ENCODE measurements at regions not wholly inside any gene's neighbourhood (a gene's known extent, or its start where the extent isn't known, plus 50 kb on each side); places are given as distances from the start of the nearest gene placed in this dataset.
"Not testable (repeated sequence)": the region's sequence is repeated elsewhere in the genome, so short reads cannot be mapped to it uniquely, and the experiment has no call there.

DNA sequence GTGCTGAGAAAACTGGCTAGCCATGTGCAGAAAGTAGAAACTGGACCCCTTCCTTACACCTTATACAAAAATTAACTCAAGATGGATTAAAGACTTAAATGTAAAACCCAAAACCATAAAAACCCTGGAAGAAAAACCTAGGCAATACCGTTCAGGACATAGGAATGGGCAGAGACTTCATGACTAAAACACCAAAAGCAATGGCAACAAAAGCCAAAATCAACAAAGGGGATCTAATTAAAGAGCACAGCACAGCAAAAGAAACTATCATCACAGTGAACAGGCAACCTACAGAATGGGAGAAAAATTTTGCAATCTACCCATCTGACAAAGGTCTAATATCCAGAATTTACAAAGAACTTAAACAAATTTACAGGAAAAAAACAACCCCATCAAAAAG, 575.2 kb upstream of the ADAMTS5 start:
- ATAC-seq; CTCF ChIA-PET; H3K27me3 ChIP-seq (ENCODE audit: control insufficient read depth in 2 of 2, insufficient read depth in 2 of 2, low read length in 2 of 2); H3K36me3 Mint-ChIP-seq; H3K9me3 ChIP-seq (ENCODE audit: control insufficient read depth in 2 of 3, low read length in 3 of 3); H3K4me3 ChIP-seq (ENCODE audit: low read length); H3K36me3 ChIP-seq (ENCODE audit: control insufficient read depth in 2 of 3, insufficient read depth in 3 of 3, low read length in 3 of 3); H3K4me1 ChIP-seq (ENCODE audit: control insufficient read depth in 2 of 2, insufficient read depth in 2 of 2, low read length in 2 of 2); H3K27ac Mint-ChIP-seq; H3K4me1 Mint-ChIP-seq; DNase-seq; H3K4me3 Mint-ChIP-seq; H3K27ac ChIP-seq (ENCODE audit: low read depth, low read length); POLR2A ChIA-PET; H3K27me3 Mint-ChIP-seq; intact Hi-C loops (cut with micrococcal nuclease): not testable (repeated sequence)
- peaks cover 0 to 14% (median 4%) of the 10 kb centered on the region in 11 donors for H3K9me3 Mint-ChIP-seq

DNA sequence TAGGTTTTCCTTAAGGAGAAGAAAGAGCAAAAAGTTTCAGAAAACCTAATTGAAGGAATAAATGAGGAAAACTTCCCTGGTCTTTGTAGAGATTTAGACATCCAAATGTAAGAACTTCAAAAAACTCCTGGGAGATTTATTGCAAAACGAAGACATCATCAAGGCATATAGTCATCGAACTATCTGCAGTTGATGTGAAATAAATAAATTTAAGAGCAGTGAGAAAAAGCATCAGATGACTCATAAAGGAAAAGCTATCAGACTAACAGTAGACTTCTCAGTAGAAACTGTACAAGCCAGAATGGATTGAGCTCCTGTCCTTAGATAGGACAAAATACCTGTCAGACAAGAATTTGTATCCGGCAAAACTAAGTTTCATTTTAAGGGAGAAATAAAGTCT, 569.4 kb upstream of the ADAMTS5 start:
- Mint-ChIP-seq H3K27ac (no peak overlapping the region), H3K4me3 (no peak overlapping the region), H3K36me3 (no peaks in the 10 kb centered on the region), H3K27me3 (no peaks in the 10 kb centered on the region), H3K4me1 (no peaks in the 10 kb centered on the region), H3K9me3 (peaks cover 0 to 14% (median 0%) of the 10 kb centered on the region in 11 donors)
- no peaks in the 10 kb centered on the region for H3K4me1 ChIP-seq (ENCODE audit: control insufficient read depth in 2 of 2, insufficient read depth in 2 of 2, low read length in 2 of 2)
- no peak overlapping the region for H3K4me3 ChIP-seq (ENCODE audit: low read length)
- no peaks in the 10 kb centered on the region for H3K36me3 ChIP-seq (ENCODE audit: control insufficient read depth in 2 of 3, insufficient read depth in 3 of 3, low read length in 3 of 3)
- ATAC-seq, result no peak
- POLR2A ChIA-PET, result no interaction called here
- H3K9me3 ChIP-seq (ENCODE audit: control insufficient read depth in 2 of 3, low read length in 3 of 3), result no peaks in the 10 kb centered on the region
- CTCF ChIA-PET, result no interaction called here
- DNase-seq, result no peak
- H3K27me3 ChIP-seq (ENCODE audit: control insufficient read depth in 2 of 2, insufficient read depth in 2 of 2, low read length in 2 of 2), result no peaks in the 10 kb centered on the region
- H3K27ac ChIP-seq (ENCODE audit: low read depth, low read length), result no peak overlapping the region
- intact Hi-C loops (cut with micrococcal nuclease), result no loop called here

DNA sequence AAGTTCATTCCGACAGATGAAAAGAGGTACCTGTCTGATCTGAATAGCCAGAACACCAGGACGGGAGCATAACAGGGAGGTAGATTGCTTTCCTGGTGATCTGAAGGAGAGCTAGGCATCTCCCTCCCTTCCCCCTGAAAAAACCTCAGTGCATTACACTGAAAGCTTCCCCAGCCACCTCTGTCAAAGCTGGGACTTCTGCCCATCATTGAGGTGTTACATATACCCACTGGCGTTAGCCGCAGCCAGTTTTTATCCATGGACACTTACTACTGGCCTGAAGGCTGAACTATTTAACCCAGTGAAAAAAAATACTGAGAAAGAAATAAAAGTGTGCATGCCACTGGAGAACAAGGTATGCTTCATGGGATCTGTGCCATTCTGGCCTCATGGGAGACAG, 568.3 kb upstream of the ADAMTS5 start:
- H3K9me3 Mint-ChIP-seq, result peaks cover 0 to 10% (median 0%) of the 10 kb centered on the region in 11 donors
- Histone ChIP-seq H3K27ac (ENCODE audit: low read depth, low read length) (no peak overlapping the region), H3K4me1 (ENCODE audit: control insufficient read depth in 2 of 2, insufficient read depth in 2 of 2, low read length in 2 of 2) (no peaks in the 10 kb centered on the region), H3K9me3 (ENCODE audit: control insufficient read depth in 2 of 3, low read length in 3 of 3) (no peaks in the 10 kb centered on the region), H3K27me3 (ENCODE audit: control insufficient read depth in 2 of 2, insufficient read depth in 2 of 2, low read length in 2 of 2) (no peaks in the 10 kb centered on the region), H3K36me3 (ENCODE audit: control insufficient read depth in 2 of 3, insufficient read depth in 3 of 3, low read length in 3 of 3) (no peaks in the 10 kb centered on the region), H3K4me3 (ENCODE audit: low read length) (no peak overlapping the region)
- H3K4me3 Mint-ChIP-seq, result no peak overlapping the region
- DNase-seq (no peak), ATAC-seq (no peak)
- no peaks in the 10 kb centered on the region for H3K4me1 Mint-ChIP-seq
- ChIA-PET CTCF (no interaction called here), POLR2A (no interaction called here)
- H3K27ac Mint-ChIP-seq, result no peak overlapping the region
- intact Hi-C loops (cut with micrococcal nuclease), result no loop called here
- H3K27me3 Mint-ChIP-seq, result no peaks in the 10 kb centered on the region
- no peaks in the 10 kb centered on the region for H3K36me3 Mint-ChIP-seq

DNA sequence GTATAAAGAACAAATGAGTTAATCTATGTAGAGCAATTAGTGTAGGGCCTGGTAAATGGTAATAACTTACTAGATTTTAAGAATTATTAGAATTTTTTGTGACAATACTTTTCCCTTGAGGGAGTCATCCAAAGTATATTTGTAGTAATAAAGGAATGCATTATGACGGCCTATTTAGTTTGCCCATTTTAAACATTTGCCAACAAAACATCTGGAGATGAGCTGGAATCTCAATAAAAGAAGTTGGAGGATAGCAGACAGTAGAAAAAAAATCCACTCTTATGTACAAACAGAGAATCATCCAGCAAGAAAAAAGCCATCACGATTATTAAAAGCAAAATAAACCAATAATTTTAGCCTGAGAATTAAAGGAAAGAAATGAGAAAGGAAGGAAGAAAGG, 567.3 kb upstream of the ADAMTS5 start:
- Mint-ChIP-seq H3K4me3 (no peak overlapping the region), H3K36me3 (no peaks in the 10 kb centered on the region), H3K27me3 (no peaks in the 10 kb centered on the region), H3K9me3 (peaks cover 0 to 10% (median 0%) of the 10 kb centered on the region in 11 donors), H3K27ac (no peak overlapping the region), H3K4me1 (no peaks in the 10 kb centered on the region)
- Histone ChIP-seq H3K36me3 (ENCODE audit: control insufficient read depth in 2 of 3, insufficient read depth in 3 of 3, low read length in 3 of 3) (no peaks in the 10 kb centered on the region), H3K27ac (ENCODE audit: low read depth, low read length) (no peak overlapping the region), H3K9me3 (ENCODE audit: control insufficient read depth in 2 of 3, low read length in 3 of 3) (no peaks in the 10 kb centered on the region), H3K4me3 (ENCODE audit: low read length) (no peak overlapping the region), H3K4me1 (ENCODE audit: control insufficient read depth in 2 of 2, insufficient read depth in 2 of 2, low read length in 2 of 2) (no peaks in the 10 kb centered on the region), H3K27me3 (ENCODE audit: control insufficient read depth in 2 of 2, insufficient read depth in 2 of 2, low read length in 2 of 2) (no peaks in the 10 kb centered on the region)
- no peak for DNase-seq
- intact Hi-C loops (cut with micrococcal nuclease), result no loop called here
- CTCF ChIA-PET, result interaction anchor here (1.2 kb wide), 1 partner anchor 19 kb away, joined by 3 read pairs; no protein-coding TSS in a partner anchor
- POLR2A ChIA-PET, result no interaction called here
- ATAC-seq, result no peak

DNA sequence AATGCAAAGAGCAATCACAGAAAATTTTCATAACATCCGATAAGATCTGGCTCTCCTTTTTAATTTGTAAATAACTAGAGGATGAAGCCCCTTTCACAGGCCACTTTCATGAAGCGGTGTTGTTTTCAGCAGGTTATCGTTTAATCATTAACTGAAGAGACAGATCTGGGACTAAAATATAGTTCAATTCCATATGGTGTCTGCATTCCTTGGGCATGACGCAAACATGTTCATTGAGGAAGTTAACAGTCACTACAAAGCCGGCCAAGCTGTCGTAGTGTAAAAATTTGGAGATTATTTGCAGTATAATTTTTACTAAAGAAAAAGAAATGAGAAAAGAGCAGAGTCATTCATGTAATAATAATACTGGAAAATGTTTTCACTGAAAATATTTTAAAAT, 565.2 kb upstream of the ADAMTS5 start:
- Mint-ChIP-seq H3K27ac (no peak overlapping the region), H3K4me1 (no peaks in the 10 kb centered on the region), H3K27me3 (no peaks in the 10 kb centered on the region), H3K36me3 (no peaks in the 10 kb centered on the region), H3K4me3 (no peak overlapping the region), H3K9me3 (peaks cover 0 to 7% (median 0%) of the 10 kb centered on the region in 11 donors)
- H3K36me3 ChIP-seq (ENCODE audit: control insufficient read depth in 2 of 3, insufficient read depth in 3 of 3, low read length in 3 of 3), result no peaks in the 10 kb centered on the region
- CTCF ChIA-PET, result no interaction called here
- no peak overlapping the region for H3K27ac ChIP-seq (ENCODE audit: low read depth, low read length)
- intact Hi-C loops (cut with micrococcal nuclease), result no loop called here
- POLR2A ChIA-PET, result no interaction called here
- ATAC-seq, result no peak
- H3K27me3 ChIP-seq (ENCODE audit: control insufficient read depth in 2 of 2, insufficient read depth in 2 of 2, low read length in 2 of 2), result no peaks in the 10 kb centered on the region
- no peaks in the 10 kb centered on the region for H3K9me3 ChIP-seq (ENCODE audit: control insufficient read depth in 2 of 3, low read length in 3 of 3)
- DNase-seq, result no peak
- no peak overlapping the region for H3K4me3 ChIP-seq (ENCODE audit: low read length)
- H3K4me1 ChIP-seq (ENCODE audit: control insufficient read depth in 2 of 2, insufficient read depth in 2 of 2, low read length in 2 of 2), result no peaks in the 10 kb centered on the region

DNA sequence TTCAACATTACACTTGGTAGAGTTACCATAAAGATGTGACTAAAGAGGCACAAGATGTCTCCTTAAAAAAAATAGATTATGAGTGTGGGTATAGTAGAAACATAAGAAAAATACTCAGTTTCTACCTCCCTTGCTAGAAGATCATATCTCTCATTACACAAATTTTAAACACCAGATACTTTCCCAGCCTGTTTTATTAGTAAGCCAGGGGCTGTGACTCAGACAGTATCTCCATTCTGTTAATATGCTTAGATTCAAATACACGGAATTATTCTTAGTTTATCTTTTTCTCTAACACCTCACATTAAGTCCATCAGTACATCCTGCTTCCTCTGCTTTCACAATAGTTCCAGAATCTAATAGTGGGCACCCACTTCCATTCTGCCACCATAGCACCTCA, 561.8 kb upstream of the ADAMTS5 start:
- Histone ChIP-seq H3K4me1 (ENCODE audit: control insufficient read depth in 2 of 2, insufficient read depth in 2 of 2, low read length in 2 of 2) (no peaks in the 10 kb centered on the region), H3K27me3 (ENCODE audit: control insufficient read depth in 2 of 2, insufficient read depth in 2 of 2, low read length in 2 of 2) (no peaks in the 10 kb centered on the region), H3K9me3 (ENCODE audit: control insufficient read depth in 2 of 3, low read length in 3 of 3) (no peaks in the 10 kb centered on the region), H3K4me3 (ENCODE audit: low read length) (no peak overlapping the region), H3K36me3 (ENCODE audit: control insufficient read depth in 2 of 3, insufficient read depth in 3 of 3, low read length in 3 of 3) (no peaks in the 10 kb centered on the region), H3K27ac (ENCODE audit: low read depth, low read length) (no peak overlapping the region)
- ChIA-PET CTCF (no interaction called here), POLR2A (no interaction called here)
- ATAC-seq (no peak), DNase-seq (no peak)
- Mint-ChIP-seq H3K36me3 (no peaks in the 10 kb centered on the region), H3K27ac (no peak overlapping the region), H3K4me1 (no peaks in the 10 kb centered on the region), H3K27me3 (no peaks in the 10 kb centered on the region), H3K4me3 (no peak overlapping the region), H3K9me3 (peaks cover 0 to 10% (median 1%) of the 10 kb centered on the region in 11 donors)
- intact Hi-C loops (cut with micrococcal nuclease), result no loop called here

DNA sequence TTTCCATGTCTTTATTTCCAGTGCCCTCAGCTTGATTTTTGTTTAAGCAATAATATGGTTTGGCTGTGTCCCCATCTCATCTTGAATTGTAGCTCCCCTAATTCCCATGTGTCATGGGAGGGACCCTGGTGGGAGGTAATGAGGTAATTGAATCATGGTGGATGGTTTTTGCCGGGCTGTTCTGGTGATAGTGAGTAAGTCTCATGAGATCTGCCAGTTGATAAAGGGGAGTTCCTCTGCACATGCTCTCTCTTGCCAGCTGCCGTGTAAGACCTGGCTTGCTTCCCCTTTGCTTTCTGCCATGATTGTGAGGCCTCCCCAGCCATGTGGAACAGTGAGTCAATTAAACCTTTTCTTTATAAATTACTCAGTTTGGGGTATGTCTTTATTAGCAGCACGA, 559.6 kb upstream of the ADAMTS5 start:
- H3K27me3 ChIP-seq (ENCODE audit: control insufficient read depth in 2 of 2, insufficient read depth in 2 of 2, low read length in 2 of 2), result no peaks in the 10 kb centered on the region
- H3K9me3 ChIP-seq (ENCODE audit: control insufficient read depth in 2 of 3, low read length in 3 of 3), result no peaks in the 10 kb centered on the region
- no peak overlapping the region for H3K4me3 Mint-ChIP-seq
- no peak for ATAC-seq
- peaks cover 0 to 12% (median 5%) of the 10 kb centered on the region in 11 donors for H3K9me3 Mint-ChIP-seq
- no peak overlapping the region for H3K27ac ChIP-seq (ENCODE audit: low read depth, low read length)
- intact Hi-C loops (cut with micrococcal nuclease), result no loop called here
- H3K36me3 Mint-ChIP-seq, result no peaks in the 10 kb centered on the region
- H3K4me1 ChIP-seq (ENCODE audit: control insufficient read depth in 2 of 2, insufficient read depth in 2 of 2, low read length in 2 of 2), result no peaks in the 10 kb centered on the region
- POLR2A ChIA-PET, result no interaction called here
- no peak for DNase-seq
- CTCF ChIA-PET, result no interaction called here
- H3K4me1 Mint-ChIP-seq, result no peaks in the 10 kb centered on the region
- no peak overlapping the region for H3K4me3 ChIP-seq (ENCODE audit: low read length)
- H3K27ac Mint-ChIP-seq, result no peak overlapping the region
- H3K36me3 ChIP-seq (ENCODE audit: control insufficient read depth in 2 of 3, insufficient read depth in 3 of 3, low read length in 3 of 3), result no peaks in the 10 kb centered on the region
- H3K27me3 Mint-ChIP-seq, result no peaks in the 10 kb centered on the region
